ENCODE measurements at regions not wholly inside any gene's neighbourhood (a gene's known extent, or its start where the extent isn't known, plus 50 kb on each side); places are given as distances from the start of the nearest gene placed in this dataset.

DNA sequence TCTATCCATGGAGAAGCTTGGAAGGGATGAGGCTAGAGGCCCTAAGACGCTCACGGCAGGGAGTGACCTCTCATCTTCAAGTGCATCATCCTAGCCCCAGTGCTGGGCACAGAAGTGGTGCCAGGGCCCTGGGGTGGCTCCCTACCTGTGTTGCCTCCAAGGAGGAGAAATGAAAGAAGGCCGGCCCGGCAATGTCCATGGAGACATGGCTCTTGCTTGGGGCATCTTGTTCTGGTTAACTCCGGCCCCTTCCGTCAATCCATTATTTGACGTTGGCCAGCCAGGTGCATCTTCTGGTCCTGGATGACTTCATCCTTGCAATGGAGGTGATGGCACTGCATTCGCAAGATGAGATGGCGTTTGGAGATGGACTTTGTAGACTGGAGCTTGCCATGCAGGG is 83.2 kb upstream of the ALDH1L1 start:
- Histone ChIP-seq H3K9me3 (ENCODE audit: low read length) (no peaks in the 10 kb centered on the region), H3K4me3 (ENCODE audit: low read length) (no peak overlapping the region), H3K27me3 (ENCODE audit: insufficient read depth, low read depth, low read length) (no peaks in the 10 kb centered on the region), H3K4me2 (ENCODE audit: low read length) (no peak overlapping the region), H3K27ac (ENCODE audit: low read length) (no peak overlapping the region), H3K36me3 (ENCODE audit: insufficient read depth, low read length) (no peaks in the 10 kb centered on the region), H4K20me1 (ENCODE audit: insufficient read depth) (no peaks in the 10 kb centered on the region), H3K79me2 (replicated peaks; ENCODE audit: insufficient read depth, low read length) (no peaks in the 10 kb centered on the region), H2AFZ (ENCODE audit: low read depth, low read length) (no peak overlapping the region), H3F3A (ENCODE audit: insufficient read depth, low read length, poor library complexity, severe bottlenecking) (no peaks in the 10 kb centered on the region), H3K9me2 (ENCODE audit: insufficient read depth, low read length) (no peaks in the 10 kb centered on the region), H3K9ac (ENCODE audit: low read length) (no peak overlapping the region)
- TF ChIP-seq RAD21 (conservative IDR thresholded peaks at IDR 0.05), result no peak
- no peak for TF ChIP-seq EZH2 (IDR thresholded peaks at IDR 0.05; ENCODE audit: borderline replicate concordance, insufficient read depth, low read length, poor library complexity, severe bottlenecking)
- TF ChIP-seq TAF1 (IDR thresholded peaks at IDR 0.05; ENCODE audit: low read depth), result no peak
- no peak for TF ChIP-seq POLR2AphosphoS5 (IDR thresholded peaks at IDR 0.05)
- TF ChIP-seq CTCF (IDR thresholded peaks at IDR 0.05; ENCODE audit: poor library complexity, severe bottlenecking), result no peak
- TF ChIP-seq EP300 (conservative IDR thresholded peaks at IDR 0.05; ENCODE audit: poor library complexity, severe bottlenecking), result no peak
- no peak for TF ChIP-seq MXI1 (conservative IDR thresholded peaks at IDR 0.05; ENCODE audit: poor library complexity, severe bottlenecking)
- TF ChIP-seq, protein P1, sequence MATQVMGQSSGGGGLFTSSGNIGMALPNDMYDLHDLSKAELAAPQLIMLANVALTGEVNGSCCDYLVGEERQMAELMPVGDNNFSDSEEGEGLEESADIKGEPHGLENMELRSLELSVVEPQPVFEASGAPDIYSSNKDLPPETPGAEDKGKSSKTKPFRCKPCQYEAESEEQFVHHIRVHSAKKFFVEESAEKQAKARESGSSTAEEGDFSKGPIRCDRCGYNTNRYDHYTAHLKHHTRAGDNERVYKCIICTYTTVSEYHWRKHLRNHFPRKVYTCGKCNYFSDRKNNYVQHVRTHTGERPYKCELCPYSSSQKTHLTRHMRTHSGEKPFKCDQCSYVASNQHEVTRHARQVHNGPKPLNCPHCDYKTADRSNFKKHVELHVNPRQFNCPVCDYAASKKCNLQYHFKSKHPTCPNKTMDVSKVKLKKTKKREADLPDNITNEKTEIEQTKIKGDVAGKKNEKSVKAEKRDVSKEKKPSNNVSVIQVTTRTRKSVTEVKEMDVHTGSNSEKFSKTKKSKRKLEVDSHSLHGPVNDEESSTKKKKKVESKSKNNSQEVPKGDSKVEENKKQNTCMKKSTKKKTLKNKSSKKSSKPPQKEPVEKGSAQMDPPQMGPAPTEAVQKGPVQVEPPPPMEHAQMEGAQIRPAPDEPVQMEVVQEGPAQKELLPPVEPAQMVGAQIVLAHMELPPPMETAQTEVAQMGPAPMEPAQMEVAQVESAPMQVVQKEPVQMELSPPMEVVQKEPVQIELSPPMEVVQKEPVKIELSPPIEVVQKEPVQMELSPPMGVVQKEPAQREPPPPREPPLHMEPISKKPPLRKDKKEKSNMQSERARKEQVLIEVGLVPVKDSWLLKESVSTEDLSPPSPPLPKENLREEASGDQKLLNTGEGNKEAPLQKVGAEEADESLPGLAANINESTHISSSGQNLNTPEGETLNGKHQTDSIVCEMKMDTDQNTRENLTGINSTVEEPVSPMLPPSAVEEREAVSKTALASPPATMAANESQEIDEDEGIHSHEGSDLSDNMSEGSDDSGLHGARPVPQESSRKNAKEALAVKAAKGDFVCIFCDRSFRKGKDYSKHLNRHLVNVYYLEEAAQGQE (IDR thresholded peaks at IDR 0.05; ENCODE audit: borderline replicate concordance), result no peak
- TF ChIP-seq SMC3 (conservative IDR thresholded peaks at IDR 0.05; ENCODE audit: poor library complexity), result no peak

DNA sequence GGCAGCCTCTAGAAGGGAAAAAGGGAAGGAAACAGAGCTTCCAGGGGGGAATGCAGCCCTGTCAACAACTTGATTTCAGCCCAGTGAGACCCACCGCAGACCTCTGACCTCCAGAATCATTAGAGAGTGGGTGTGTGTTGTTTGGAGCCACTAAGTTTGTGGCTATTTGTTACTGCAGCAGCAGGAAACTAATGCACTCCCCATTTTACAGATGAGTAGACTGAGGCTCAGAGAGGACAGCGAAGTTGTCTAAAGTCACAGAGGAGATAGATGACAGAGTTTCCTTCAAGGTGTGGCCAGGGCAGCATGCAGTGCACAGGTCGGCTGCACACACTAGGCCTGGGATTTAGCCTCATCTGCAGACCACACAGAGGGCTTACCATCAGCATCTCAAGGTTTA is 81.8 kb upstream of the ALDH1L1 start:
- no peaks in the 10 kb centered on the region for H3K79me2 ChIP-seq (replicated peaks; ENCODE audit: insufficient read depth, low read length)
- TF ChIP-seq EP300 (conservative IDR thresholded peaks at IDR 0.05; ENCODE audit: poor library complexity, severe bottlenecking) (no peak), EZH2 (IDR thresholded peaks at IDR 0.05; ENCODE audit: borderline replicate concordance, insufficient read depth, low read length, poor library complexity, severe bottlenecking) (no peak), RAD21 (conservative IDR thresholded peaks at IDR 0.05) (no peak), SMC3 (conservative IDR thresholded peaks at IDR 0.05; ENCODE audit: poor library complexity) (no peak), CTCF (IDR thresholded peaks at IDR 0.05; ENCODE audit: poor library complexity, severe bottlenecking) (no peak), POLR2AphosphoS5 (IDR thresholded peaks at IDR 0.05) (no peak), MXI1 (conservative IDR thresholded peaks at IDR 0.05; ENCODE audit: poor library complexity, severe bottlenecking) (no peak), TAF1 (IDR thresholded peaks at IDR 0.05; ENCODE audit: low read depth) (no peak)
- TF ChIP-seq, protein P1 (IDR thresholded peaks at IDR 0.05; ENCODE audit: borderline replicate concordance), result no peak
- no peaks in the 10 kb centered on the region for H3F3A ChIP-seq (ENCODE audit: insufficient read depth, low read length, poor library complexity, severe bottlenecking)
- H3K9me3 ChIP-seq (ENCODE audit: low read length), result no peaks in the 10 kb centered on the region
- H4K20me1 ChIP-seq (ENCODE audit: insufficient read depth), result no peaks in the 10 kb centered on the region
- H3K27ac ChIP-seq (ENCODE audit: low read length), result no peak overlapping the region
- H3K36me3 ChIP-seq (ENCODE audit: insufficient read depth, low read length), result no peaks in the 10 kb centered on the region
- no peak overlapping the region for H3K4me3 ChIP-seq (ENCODE audit: low read length)
- H3K9ac ChIP-seq (ENCODE audit: low read length), result no peak overlapping the region
- no peaks in the 10 kb centered on the region for H3K9me2 ChIP-seq (ENCODE audit: insufficient read depth, low read length)
- H2AFZ ChIP-seq (ENCODE audit: low read depth, low read length), result no peak overlapping the region
- no peak overlapping the region for H3K4me2 ChIP-seq (ENCODE audit: low read length)
- no peaks in the 10 kb centered on the region for H3K27me3 ChIP-seq (ENCODE audit: insufficient read depth, low read depth, low read length)
